CD14-positive monocyte (primary cell): ENCODE measurements at regions not wholly inside any gene's neighbourhood (a gene's known extent, or its start where the extent isn't known, plus 50 kb on each side); places are given as distances from the start of the nearest gene placed in this dataset.
A peak's percentile ranks its signal among the peaks of the same experiment; 100 is the strongest.

Source experiments
- DNase-seq, 3 donors: peaks; one replicate each; pipeline ENCODE4 v3.0.0-alpha.2; 2011 to 2022
- H2AFZ ChIP-seq: 2 replicates; pipeline ENCODE4 v1.6.0; 2012; ENCODE audit warnings: mild to moderate bottlenecking, low read depth, low read length, inconsistent platforms; ENCODE audit not compliant: insufficient read depth, poor library complexity, severe bottlenecking
- H3K27ac ChIP-seq, 2 donors: 1 replicate in 1 of 2; 2 replicates in 1 of 2; pipeline ENCODE4 v1.5.1; 2012 to 2013; ENCODE audit warnings: low read length in 2 of 2, control low read depth in 1 of 2, inconsistent platforms in 1 of 2, low read depth in 1 of 2, mild to moderate bottlenecking in 1 of 2
- H3K27me3 ChIP-seq, 2 donors: one replicate each; pipeline versions ENCODE4 v1.6.0 to v1.6.1; 2011 to 2013; ENCODE audit warnings: low read length in 2 of 2; ENCODE audit not compliant: control insufficient read depth in 2 of 2, insufficient read depth in 2 of 2
- H3K36me3 ChIP-seq, 2 donors: replicated peaks in 1 of 2; 1 replicate in 1 of 2; 2 replicates in 1 of 2; pipeline versions ENCODE4 v1.5.1 to v1.6.1; 2012 to 2013; ENCODE audit warnings: low read length in 2 of 2, control low read depth in 1 of 2, inconsistent platforms in 1 of 2, mild to moderate bottlenecking in 1 of 2; ENCODE audit not compliant: insufficient read depth in 2 of 2, control insufficient read depth in 1 of 2
- H3K4me1 ChIP-seq, 2 donors: 1 replicate in 1 of 2; 2 replicates in 1 of 2; pipeline versions ENCODE4 v1.5.1 to v1.6.1; 2012 to 2013; ENCODE audit warnings: low read length in 2 of 2, control low read depth in 1 of 2, inconsistent platforms in 1 of 2, mild to moderate bottlenecking in 1 of 2, moderate library complexity in 1 of 2; ENCODE audit not compliant: insufficient read depth in 2 of 2, control insufficient read depth in 1 of 2
- H3K4me2 ChIP-seq: replicated peaks from 2 replicates; pipeline ENCODE3; 2012; ENCODE audit warnings: low read length, moderate library complexity, mild to moderate bottlenecking; ENCODE audit not compliant: poor library complexity, severe bottlenecking; ENCODE audit errors: extremely low read depth
- H3K4me3 ChIP-seq, 3 experiments: fragments of 200-600 bp in 1 of 3; sonication (generic) in 1 of 3; replicated peaks in 1 of 3; 1 replicate in 2 of 3; 2 replicates in 1 of 3; pipeline ENCODE4 v1.5.1; 2011 to 2013; ENCODE audit warnings: low read length in 3 of 3, mild to moderate bottlenecking in 3 of 3, control low read depth in 2 of 3, low read depth in 2 of 3, inconsistent platforms in 1 of 3, moderate library complexity in 1 of 3
- H3K79me2 ChIP-seq: 2 replicates; pipeline ENCODE4 v1.6.0; 2012; ENCODE audit warnings: mild to moderate bottlenecking, control low read depth, inconsistent platforms, low read length, moderate library complexity; ENCODE audit not compliant: insufficient read depth
- H3K9ac ChIP-seq: 2 replicates; pipeline ENCODE4 v1.6.0; 2017; ENCODE audit warnings: low read length, mild to moderate bottlenecking; ENCODE audit not compliant: insufficient read depth, poor library complexity, severe bottlenecking
- H3K9me3 ChIP-seq, 2 donors: replicated peaks in 1 of 2; 1 replicate in 1 of 2; 2 replicates in 1 of 2; pipeline versions ENCODE4 v1.5.1 to v1.6.1; 2012 to 2013; ENCODE audit warnings: low read length in 2 of 2, control low read depth in 1 of 2; ENCODE audit not compliant: control insufficient read depth in 1 of 2, insufficient read depth in 1 of 2
- H4K20me1 ChIP-seq: 2 replicates; pipeline ENCODE4 v1.6.0; 2012; ENCODE audit warnings: mild to moderate bottlenecking, low read length, control low read depth, moderate library complexity; ENCODE audit not compliant: insufficient read depth
- H3K27ac Mint-ChIP-seq, 7 donors: one replicate each; pipeline ENCODE4 v1.8.0; 2020; ENCODE audit warnings: mild to moderate bottlenecking in 7 of 7, mixed read lengths in 7 of 7, moderate library complexity in 6 of 7, inconsistent platforms in 2 of 7
- H3K27me3 Mint-ChIP-seq, 3 donors: one replicate each; pipeline ENCODE4 v1.8.0; 2021 to 2022; ENCODE audit warnings: low read depth in 3 of 3, mild to moderate bottlenecking in 3 of 3, mixed read lengths in 3 of 3, moderate library complexity in 3 of 3, inconsistent platforms in 1 of 3
- H3K36me3 Mint-ChIP-seq, 2 donors: one replicate each; pipeline ENCODE4 v1.8.0; 2020; ENCODE audit warnings: mixed read lengths in 2 of 2, inconsistent platforms in 1 of 2, mild to moderate bottlenecking in 1 of 2
- H3K4me1 Mint-ChIP-seq: one replicate; pipeline ENCODE4 v1.8.0; 2020; ENCODE audit warnings: mild to moderate bottlenecking, mixed read lengths
- H3K4me3 Mint-ChIP-seq, 2 donors: one replicate each; pipeline ENCODE4 v1.8.0; 2020; ENCODE audit warnings: mild to moderate bottlenecking in 2 of 2, mixed read lengths in 2 of 2, moderate library complexity in 1 of 2
- H3K9me3 Mint-ChIP-seq, 7 donors: one replicate each; pipeline ENCODE4 v1.8.0; 2020 to 2022; ENCODE audit warnings: mixed read lengths in 7 of 7, mild to moderate bottlenecking in 6 of 7, moderate library complexity in 6 of 7, inconsistent platforms in 2 of 7
- WGBS: methylation state at CpG from one replicate; pipeline ENCODE4 v1.1.5; 2013; ENCODE audit warnings: missing lambda C conversion rate; ENCODE audit not compliant: insufficient coverage; 5-methylcytosine and 5-hydroxymethylcytosine counted together
- intact Hi-C, 2 donors: fragments of 100-400 bp; cut with micrococcal nuclease; formaldehyde crosslinking; loops; one replicate each; pipeline versions ENCODE4 v1.15.0 to v1.15.1; 2023
- TF ChIP-seq, protein P1 (sequence below): fragments of 200-600 bp; IDR thresholded peaks from one replicate; pipeline ENCODE4 v1.8.0; 2022; ENCODE audit warnings: antibody characterized with exemption, mild to moderate bottlenecking

DNA sequence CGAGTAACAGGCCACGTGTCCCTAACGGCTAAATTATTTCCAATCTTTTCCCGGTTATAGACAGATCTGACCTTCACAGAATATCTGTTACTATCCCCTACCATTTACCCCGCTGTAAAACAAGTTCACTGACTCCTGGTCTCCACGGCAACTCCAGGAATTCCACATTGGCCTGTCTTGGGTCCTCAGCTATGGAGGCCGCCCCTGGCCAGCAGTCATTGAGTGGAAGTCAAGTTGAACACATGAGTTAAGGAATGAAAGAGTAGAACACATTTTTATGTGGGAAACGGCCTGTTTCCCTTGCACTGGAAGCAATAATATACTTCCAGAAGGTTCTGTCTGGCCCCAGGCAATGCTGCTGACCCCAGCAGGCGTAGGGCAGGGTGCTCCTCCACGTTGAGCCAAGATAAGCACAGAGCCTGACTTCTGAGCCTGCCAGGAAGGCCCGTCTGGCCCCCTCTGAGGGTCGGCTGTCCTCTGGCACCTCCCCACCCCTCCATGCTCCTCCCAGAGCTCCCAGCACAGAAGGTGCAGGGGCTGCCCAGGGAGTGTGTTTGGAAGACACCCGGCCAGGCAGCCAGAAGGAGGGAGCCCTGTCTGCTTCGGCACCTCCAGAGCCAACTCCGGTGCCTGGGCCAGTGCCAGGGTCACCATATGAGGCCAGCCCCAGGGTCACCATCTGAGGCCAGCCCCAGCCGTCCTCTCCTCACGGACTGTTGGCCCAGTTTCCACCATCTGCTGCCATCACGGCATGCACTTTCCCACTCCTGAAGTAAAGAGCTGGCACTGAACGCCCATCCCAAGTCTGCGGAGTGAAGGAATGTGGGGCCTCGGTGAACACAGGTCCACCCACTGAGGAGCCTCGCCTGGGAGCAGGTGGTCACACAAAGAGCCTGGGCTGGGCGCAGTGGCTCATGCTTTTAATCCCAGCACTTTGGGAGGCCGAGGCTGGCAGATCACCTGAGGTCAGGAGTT is 813.2 kb downstream of the BRD1 start:
- Histone ChIP-seq H3K9ac (no peak overlapping the region), H3K79me2 (no peaks in the 10 kb centered on the region), H3K4me3 (no peak overlapping the region), H3K27me3 (no peaks in the 10 kb centered on the region), H4K20me1 (no peaks in the 10 kb centered on the region), H3K4me2 (no peak overlapping the region), H3K4me1 (no peaks in the 10 kb centered on the region), H3K9me3 (no peaks in the 10 kb centered on the region), H2AFZ (no peak overlapping the region), H3K36me3 (no peaks in the 10 kb centered on the region), H3K27ac (no peak overlapping the region)
- no peak overlapping the region for H3K4me3 Mint-ChIP-seq
- H3K9me3 Mint-ChIP-seq = no peaks in the 10 kb centered on the region
- H3K4me1 Mint-ChIP-seq = no peaks in the 10 kb centered on the region
- WGBS = 89% methylated on average over 22 of the region's 24 CpGs
- peaks cover 4 to 5% (median 5%) of the 10 kb centered on the region in 3 donors for H3K27me3 Mint-ChIP-seq
- intact Hi-C loops = no loop called here
- H3K36me3 Mint-ChIP-seq = no peaks in the 10 kb centered on the region
- DNase-seq = no peak
- no peak overlapping the region for H3K27ac Mint-ChIP-seq
- TF ChIP-seq, protein P1, sequence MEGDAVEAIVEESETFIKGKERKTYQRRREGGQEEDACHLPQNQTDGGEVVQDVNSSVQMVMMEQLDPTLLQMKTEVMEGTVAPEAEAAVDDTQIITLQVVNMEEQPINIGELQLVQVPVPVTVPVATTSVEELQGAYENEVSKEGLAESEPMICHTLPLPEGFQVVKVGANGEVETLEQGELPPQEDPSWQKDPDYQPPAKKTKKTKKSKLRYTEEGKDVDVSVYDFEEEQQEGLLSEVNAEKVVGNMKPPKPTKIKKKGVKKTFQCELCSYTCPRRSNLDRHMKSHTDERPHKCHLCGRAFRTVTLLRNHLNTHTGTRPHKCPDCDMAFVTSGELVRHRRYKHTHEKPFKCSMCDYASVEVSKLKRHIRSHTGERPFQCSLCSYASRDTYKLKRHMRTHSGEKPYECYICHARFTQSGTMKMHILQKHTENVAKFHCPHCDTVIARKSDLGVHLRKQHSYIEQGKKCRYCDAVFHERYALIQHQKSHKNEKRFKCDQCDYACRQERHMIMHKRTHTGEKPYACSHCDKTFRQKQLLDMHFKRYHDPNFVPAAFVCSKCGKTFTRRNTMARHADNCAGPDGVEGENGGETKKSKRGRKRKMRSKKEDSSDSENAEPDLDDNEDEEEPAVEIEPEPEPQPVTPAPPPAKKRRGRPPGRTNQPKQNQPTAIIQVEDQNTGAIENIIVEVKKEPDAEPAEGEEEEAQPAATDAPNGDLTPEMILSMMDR = no peak

DNA sequence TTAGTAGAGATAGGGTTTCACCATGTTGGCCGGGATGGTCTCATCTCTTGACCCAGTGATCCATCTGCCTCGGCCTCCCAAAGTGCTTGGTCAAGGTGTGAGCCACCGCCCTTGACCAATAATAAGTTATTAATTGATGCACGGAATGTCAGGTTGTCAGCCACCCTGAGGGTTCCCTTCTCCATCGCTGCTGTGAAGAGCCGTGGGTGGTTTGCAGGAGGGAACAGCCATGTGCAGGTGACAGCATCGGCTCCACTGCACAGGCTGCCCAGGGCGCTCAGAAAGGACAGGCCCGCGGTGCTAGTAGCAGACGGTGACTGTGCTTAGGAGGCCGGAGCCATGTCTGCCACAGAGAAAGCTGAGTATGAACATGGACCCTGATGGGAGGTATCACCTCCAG is 814.0 kb downstream of the BRD1 start:
- H3K27me3 ChIP-seq = no peaks in the 10 kb centered on the region
- 81% methylated on average over 9 of the region's 12 CpGs for WGBS
- H3K4me1 ChIP-seq = no peaks in the 10 kb centered on the region
- no peaks in the 10 kb centered on the region for H3K79me2 ChIP-seq
- H2AFZ ChIP-seq = no peak overlapping the region
- H3K27ac ChIP-seq = no peak overlapping the region
- H3K9ac ChIP-seq = no peak overlapping the region
- no peak for DNase-seq
- Mint-ChIP-seq H3K9me3 (no peaks in the 10 kb centered on the region), H3K36me3 (no peaks in the 10 kb centered on the region), H3K4me3 (no peak overlapping the region), H3K27me3 (peaks cover 5% of the 10 kb centered on the region in 3 donors), H3K27ac (peak overlapping the region in 1 of 7 donors; percentile 9), H3K4me1 (no peaks in the 10 kb centered on the region)
- H4K20me1 ChIP-seq = no peaks in the 10 kb centered on the region
- no peaks in the 10 kb centered on the region for H3K36me3 ChIP-seq
- no peaks in the 10 kb centered on the region for H3K9me3 ChIP-seq
- no peak overlapping the region for H3K4me3 ChIP-seq
- intact Hi-C loops = no loop called here
- TF ChIP-seq, protein P1 = no peak
- H3K4me2 ChIP-seq = no peak overlapping the region
